CD4-positive, alpha-beta T cell treated with Interleukin-15 for 4 hours (primary cell): ENCODE measurements at regions not wholly inside any gene's neighbourhood (a gene's known extent, or its start where the extent isn't known, plus 50 kb on each side); places are given as distances from the start of the nearest gene placed in this dataset.

ENCODE experiments used
- DNase-seq: peaks from one replicate; pipeline ENCODE4 v3.0.0-alpha.2; 2020; ENCODE audit warnings: low spot score

- DNase-seq: no peak
These were observed 2440.0 kb downstream of the PCDH7 start for GRCh38 chr4:33160126-33160525.

GRCh38 chr4:33161202-33161601 lies 2441.0 kb downstream of the PCDH7 start:
- no peak for DNase-seq

GRCh38 chr4:33162122-33162521 lies 2442.0 kb downstream of the PCDH7 start:
- no peak for DNase-seq

- no peak for DNase-seq
These were observed 2451.8 kb downstream of the PCDH7 start for GRCh38 chr4:33171873-33172525.

GRCh38 chr4:33176566-33176965 lies 2456.4 kb downstream of the PCDH7 start:
- DNase-seq: no peak

DNA sequence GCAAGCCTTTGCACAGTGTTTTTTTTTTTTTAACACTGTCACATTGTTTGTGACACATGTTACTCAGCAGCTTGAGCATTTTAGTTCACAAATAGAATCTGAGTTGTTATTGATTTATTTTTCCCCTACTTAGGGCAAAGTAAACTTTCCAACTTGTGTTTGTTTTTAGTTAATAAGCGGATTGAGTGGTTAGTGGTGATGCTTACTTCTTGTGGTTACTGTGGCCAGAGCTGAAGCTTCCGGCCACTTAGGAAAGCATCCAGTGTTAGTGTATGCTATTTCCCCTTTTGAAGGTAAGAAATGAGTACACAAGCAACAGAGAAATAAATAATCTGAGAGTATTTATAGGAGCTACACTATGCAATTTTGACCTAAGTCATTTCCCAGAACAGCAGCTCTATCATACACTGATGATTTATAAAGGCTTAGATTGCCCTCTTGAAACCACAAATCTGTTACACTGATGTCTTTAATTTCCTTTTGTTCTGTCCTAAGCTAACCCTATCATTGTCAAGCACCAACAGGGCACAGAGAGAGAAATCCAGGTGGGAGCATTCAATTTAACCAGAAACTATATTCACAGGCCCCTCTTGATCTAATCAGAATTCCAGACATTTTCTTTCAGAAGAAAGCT lies 2464.6 kb downstream of the PCDH7 start:
- DNase-seq: no peak

DNA sequence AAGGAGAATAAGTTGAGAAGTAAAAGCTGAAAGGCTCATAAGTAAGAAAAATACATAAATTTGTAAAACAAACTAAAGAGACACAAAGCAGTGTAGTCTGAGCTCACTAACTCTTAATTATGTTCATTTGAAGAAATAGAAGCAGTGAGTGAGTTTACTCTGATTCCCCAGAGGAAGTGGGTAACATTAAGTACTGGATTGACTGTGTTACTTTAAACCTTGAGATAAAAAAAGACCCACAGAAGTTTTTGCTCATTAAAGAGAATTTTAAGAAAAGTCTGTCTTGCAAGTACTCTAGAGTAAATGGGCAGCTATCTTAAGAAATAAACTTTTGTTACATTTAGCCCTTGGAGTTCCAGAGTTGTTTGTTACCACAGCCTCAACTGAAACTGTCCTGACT lies 2466.9 kb downstream of the PCDH7 start:
- DNase-seq: no peak

GRCh38 chr4:33188733-33189132 lies 2468.6 kb downstream of the PCDH7 start:
- DNase-seq: no peak

DNA sequence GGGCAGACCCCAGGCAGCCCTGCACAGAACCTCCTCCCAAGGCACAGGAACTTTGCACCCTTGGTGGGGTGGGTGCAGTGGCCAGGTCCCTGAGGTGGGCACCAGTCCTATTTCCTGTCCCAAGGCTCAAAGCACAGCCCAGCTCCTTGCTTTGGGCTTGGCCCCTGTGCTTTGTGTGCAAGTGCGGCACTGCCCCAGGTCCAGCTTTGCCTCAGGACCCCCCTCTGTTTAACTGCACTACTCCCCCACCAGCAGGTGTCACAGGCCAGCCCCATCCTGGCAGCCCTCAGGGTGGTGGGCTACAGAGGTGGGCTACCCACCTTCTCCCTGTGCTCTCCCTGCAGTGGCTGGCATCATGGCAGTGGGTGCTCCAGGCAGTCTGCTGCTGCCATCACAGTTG lies 2469.0 kb downstream of the PCDH7 start:
- DNase-seq: no peak

DNA sequence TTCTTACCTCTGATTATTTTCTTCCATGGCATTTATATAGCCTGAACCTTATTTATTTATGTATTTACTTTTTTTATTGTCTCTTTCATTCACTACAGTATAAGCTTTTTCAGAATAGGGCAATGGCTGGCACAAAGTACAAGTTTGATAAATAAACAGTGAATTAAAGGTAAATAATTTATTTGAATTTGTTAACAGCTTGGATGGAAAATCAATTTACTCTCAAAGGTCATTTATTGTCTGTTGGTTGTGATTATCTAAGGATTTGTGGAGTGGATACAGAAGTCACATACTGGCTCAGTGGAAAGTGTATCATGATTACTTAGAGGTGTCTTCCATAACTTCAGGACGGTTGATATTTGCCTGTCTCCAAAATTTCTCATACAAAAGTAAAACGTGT lies 2472.9 kb downstream of the PCDH7 start:
- DNase-seq: no peak

DNA sequence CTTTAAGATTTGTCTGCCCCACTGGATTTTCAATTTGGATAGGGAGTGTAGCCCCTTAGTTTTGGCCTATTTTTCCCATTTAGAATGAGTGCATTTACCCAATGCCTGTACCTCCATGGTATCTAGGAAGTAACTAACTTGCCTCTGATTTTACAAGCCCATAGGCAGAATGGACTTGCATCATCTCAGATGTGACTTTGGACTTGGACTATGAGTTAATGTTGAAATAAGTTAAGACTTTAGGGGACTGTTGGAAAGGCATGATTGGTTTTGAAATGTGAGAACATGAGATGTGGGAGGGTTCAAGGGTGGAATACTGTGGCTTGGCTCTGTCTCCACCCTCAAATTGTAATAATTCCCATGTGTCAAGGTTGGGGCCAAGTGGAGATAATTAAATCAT lies 2480.2 kb downstream of the PCDH7 start:
- DNase-seq: no peak

- no peak for DNase-seq
These were observed 2498.1 kb downstream of the PCDH7 start for GRCh38 chr4:33218238-33218637.

DNA sequence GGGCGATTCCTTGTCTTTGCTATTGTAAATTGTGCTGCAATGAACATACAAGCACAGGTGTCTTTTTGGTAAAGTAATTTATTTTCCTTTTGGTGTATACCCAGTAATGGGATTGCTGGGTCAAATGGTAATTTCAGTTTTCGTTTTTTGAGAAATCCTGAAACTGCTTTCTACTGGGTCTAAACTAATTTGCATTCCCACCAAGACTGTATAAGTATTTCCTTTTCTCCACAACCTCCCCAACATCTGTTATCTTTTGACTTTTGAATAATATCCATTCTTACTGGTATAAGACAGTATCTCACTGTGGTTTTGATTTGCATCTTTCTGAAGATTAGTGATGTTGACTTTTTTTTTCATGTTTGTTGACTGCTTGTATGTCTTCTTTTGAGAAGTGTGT lies 2506.0 kb downstream of the PCDH7 start:
- DNase-seq: no peak

GRCh38 chr4:33226783-33227182 lies 2506.6 kb downstream of the PCDH7 start:
- no peak for DNase-seq

DNA sequence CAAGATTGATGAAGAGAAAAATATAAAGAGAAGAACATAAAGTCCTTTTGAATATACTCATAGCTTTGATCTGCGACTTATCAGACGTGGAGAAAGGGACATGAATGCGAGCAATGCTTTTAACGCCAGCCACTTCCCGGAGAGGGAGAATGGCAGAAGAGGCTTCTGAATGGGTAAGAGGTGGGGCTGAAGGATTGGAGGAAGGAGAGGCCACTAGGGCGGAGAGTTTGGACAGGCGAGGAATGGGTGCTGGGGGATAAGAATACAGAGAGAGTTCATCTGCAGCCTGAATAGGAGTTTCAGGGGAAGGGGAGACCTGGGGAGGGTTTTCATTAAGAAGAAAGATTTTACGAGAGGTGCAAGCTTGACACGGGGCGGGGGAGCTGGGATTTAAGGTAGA lies 2534.9 kb downstream of the PCDH7 start:
- no peak for DNase-seq

- DNase-seq: no peak
These were observed 2535.3 kb downstream of the PCDH7 start for GRCh38 chr4:33255507-33255906.

- DNase-seq: no peak
These were observed 2542.7 kb downstream of the PCDH7 start for GRCh38 chr4:33262824-33263223.

DNA sequence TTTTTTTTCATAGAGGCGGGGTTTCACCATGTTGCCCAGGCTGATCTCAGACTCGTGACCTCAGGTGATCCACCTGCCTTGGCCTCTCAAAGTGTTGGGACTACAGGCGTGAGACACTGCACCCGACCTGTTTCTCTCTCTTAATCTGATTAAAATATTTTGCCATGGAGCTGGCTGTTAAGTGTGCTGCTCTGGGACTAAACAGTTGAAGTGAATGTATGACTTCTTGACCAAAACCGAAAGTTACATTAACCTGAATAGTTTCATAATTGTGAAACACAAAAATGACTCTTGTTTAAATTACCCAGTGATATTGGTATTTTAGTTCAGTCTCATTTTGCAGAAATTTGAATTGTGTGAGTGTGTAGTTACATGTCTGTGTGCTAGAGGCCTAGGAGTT lies 2548.6 kb downstream of the PCDH7 start:
- no peak for DNase-seq

- DNase-seq: no peak
These were observed 2550.2 kb downstream of the PCDH7 start for GRCh38 chr4:33270403-33270802.

DNA sequence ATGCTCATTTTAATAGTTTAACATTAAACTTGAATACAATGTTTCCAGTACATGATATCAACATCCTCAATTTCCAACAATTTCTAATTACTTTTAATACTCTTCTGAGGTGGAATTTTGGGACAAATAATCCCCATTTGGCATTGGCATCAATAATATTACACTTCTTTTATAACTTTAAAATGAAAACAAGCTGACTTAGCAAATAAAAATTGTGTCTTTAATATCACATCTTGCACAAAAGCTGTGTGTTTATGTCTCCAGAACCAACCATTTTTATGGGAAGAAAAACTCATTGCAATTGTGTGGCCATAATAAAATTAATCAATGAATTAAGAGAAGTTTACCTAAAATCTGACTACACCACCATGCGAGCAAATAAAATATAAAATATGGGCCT lies 2552.6 kb downstream of the PCDH7 start:
- DNase-seq: no peak

DNA sequence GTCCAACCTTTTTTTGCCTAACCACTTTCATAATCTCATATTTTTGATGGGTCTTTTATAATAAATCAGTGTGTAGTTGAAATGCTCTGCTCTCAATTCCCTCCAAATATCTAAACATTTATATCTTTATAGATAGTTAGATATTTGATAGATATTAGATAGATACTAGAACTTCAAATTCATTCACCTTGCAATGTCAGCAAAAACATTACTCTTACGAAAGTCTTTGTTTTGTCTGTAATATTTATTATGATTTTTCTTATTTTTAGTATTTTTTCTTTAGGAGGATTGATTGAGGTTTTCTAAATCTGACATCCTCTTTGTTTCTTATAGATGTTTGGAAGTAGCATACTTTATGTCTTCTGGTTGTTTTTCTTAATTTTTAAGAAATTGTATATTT lies 2563.6 kb downstream of the PCDH7 start:
- no peak for DNase-seq

GRCh38 chr4:33296876-33297455 lies 2576.8 kb downstream of the PCDH7 start:
- no peak for DNase-seq

DNA sequence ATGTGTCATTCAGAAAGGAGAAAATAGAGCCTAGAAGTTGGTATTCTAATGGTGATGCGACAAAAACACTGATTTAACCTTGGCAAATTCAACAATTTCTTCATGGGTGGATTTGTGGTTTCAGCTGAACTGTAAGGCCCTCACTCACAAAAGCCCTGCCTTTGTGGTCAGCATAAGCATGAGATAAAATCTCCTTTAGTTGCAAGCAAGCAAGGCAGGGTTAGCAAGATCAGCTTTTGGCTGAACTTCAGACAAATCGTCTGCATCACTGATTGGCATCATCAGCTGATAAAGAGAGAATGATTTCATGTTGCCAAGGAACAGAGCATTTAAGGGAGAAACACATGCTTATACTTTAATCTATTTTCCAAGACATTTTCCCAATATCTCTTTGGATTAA lies 2582.2 kb downstream of the PCDH7 start:
- DNase-seq: no peak

DNA sequence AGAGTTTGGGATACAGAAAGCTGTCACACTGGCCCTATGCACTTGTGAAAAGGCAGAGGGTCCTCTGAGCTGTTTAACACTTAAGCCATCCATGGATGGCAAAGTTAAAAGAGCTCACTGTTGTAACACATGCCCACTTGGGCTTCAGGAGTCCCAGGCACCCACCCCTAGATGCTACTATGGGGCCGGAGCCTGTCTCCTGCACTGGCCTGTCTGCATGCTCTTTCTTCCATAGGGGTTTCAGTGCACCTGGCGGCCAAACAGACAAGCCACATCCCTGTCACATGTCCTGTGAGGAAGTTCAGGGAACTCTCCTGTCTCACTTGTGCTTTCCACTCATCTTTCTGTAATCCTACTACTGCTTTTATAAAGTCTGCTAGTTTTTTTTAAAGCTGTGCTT lies 2586.0 kb downstream of the PCDH7 start:
- no peak for DNase-seq
